ENCODE measurements at regions not wholly inside any gene's neighbourhood (a gene's known extent, or its start where the extent isn't known, plus 50 kb on each side); places are given as distances from the start of the nearest gene placed in this dataset.
"Not testable (repeated sequence)": the region's sequence is repeated elsewhere in the genome, so short reads cannot be mapped to it uniquely, and the experiment has no call there.

DNA sequence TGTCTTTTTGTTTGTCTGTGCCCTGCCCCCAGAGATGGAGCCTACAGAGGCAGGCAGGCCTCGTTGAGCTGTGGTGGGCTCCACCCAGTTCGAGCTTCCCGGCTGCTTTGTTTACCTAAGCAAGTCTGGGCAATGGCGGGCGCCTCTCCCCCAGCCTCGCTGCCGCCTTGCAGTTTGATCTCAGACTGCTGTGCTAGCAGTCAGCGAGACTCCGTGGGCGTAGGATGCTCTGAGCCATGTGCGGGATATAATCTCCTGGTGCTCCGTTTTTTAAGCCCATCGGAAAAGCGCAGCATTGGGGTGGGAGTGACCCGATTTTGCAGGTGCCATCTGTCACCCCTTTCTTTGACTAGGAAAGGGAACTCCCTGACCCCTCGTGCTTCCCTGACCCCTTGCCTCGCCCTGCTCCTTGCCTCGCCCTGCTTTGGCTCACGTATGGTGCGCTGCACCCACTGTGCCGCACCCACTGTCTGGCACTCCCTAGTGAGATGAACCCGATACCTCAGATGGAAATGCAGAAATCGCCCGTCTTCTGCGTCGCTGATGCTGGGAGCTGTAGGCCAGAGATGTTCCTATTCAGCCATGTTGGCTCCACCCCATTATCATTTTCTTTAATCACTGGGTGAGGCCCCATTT lies 269.0 kb upstream of the RBMS1 start:
- H3K27ac Mint-ChIP-seq; DNase-seq; ATAC-seq (replicated peaks); H3K36me3 Mint-ChIP-seq; H3K4me3 Mint-ChIP-seq; H3K4me1 Mint-ChIP-seq: not testable (repeated sequence)
- H3K9me3 Mint-ChIP-seq: peaks cover 4 to 16% of the 10 kb centered on the region in 2 donors
- peaks cover 14 to 16% of the 10 kb centered on the region in 2 donors for H3K27me3 Mint-ChIP-seq

DNA sequence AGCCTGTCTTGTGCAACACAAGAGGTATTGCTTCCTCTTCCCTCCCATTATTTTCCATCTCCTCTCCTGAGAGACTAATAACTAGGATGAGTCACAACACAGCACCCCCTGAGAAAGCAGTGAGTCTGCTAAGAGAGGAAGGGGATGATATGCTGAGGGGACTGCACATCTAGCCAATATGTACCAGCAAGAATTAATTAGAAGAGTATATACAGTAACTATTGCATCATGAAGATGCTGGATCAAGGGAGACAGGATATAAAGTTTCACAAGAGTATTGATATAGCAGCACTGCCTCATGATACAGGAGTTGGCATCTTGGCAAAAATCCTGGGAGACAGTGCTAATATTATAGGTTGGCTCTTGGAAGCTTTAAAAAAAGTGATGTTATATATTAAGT lies 289.9 kb upstream of the RBMS1 start:
- DNase-seq (no peak), ATAC-seq (replicated peaks) (no peak)
- Mint-ChIP-seq H3K27me3 (no peaks in the 10 kb centered on the region), H3K27ac (no peak overlapping the region), H3K4me1 (no peaks in the 10 kb centered on the region), H3K4me3 (no peak overlapping the region), H3K9me3 (peaks cover 7 to 21% of the 10 kb centered on the region in 2 donors), H3K36me3 (peaks cover 0 to 2% of the 10 kb centered on the region in 2 donors)

DNA sequence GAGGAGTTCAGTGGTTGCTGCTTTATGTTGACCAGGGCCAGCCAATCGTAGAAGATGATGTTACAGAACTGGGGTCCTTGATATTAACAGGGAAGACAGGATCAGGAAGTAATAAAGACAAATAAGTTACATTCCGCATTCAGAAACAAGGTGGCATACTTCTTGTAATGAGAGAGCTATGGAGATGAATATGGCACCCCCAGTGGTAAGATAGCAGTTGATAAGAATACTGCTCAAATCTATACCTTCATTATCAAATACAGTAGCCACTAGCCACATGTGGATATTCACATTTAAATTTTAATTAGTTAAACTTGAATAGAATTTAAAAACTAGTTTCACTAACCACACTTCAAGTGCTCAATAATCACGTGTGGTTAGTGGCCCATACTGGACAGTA lies 290.4 kb upstream of the RBMS1 start:
- no peaks in the 10 kb centered on the region for H3K36me3 Mint-ChIP-seq
- no peak overlapping the region for H3K27ac Mint-ChIP-seq
- no peaks in the 10 kb centered on the region for H3K27me3 Mint-ChIP-seq
- peaks cover 5 to 16% of the 10 kb centered on the region in 2 donors for H3K9me3 Mint-ChIP-seq
- DNase-seq (no peak), ATAC-seq (replicated peaks) (no peak)
- no peak overlapping the region for H3K4me3 Mint-ChIP-seq
- H3K4me1 Mint-ChIP-seq: no peaks in the 10 kb centered on the region

- no peaks in the 10 kb centered on the region for H3K36me3 Mint-ChIP-seq
Observed at GRCh38 chr2:160790738-160791137, 297.1 kb upstream of the RBMS1 start.

GRCh38 chr2:160791884-160792283 lies 298.3 kb upstream of the RBMS1 start:
- peaks cover 0 to 4% of the 10 kb centered on the region in 2 donors for H3K27me3 Mint-ChIP-seq
- peaks cover 0 to under 1% of the 10 kb centered on the region in 2 donors for H3K9me3 Mint-ChIP-seq
- H3K4me3 Mint-ChIP-seq: no peak overlapping the region
- DNase-seq: no peak
- no peaks in the 10 kb centered on the region for H3K4me1 Mint-ChIP-seq
- no peak overlapping the region for H3K27ac Mint-ChIP-seq
- no peaks in the 10 kb centered on the region for H3K36me3 Mint-ChIP-seq
- ATAC-seq (replicated peaks): no peak

More at GRCh38 chr2:160790738-160791137, 297.1 kb upstream of the RBMS1 start:
- ATAC-seq (replicated peaks): no peak
- Mint-ChIP-seq H3K27ac (no peak overlapping the region), H3K4me1 (no peaks in the 10 kb centered on the region), H3K9me3 (no peaks in the 10 kb centered on the region), H3K27me3 (peaks cover 0 to 4% of the 10 kb centered on the region in 2 donors), H3K4me3 (no peak overlapping the region)
- DNase-seq: no peak

DNA sequence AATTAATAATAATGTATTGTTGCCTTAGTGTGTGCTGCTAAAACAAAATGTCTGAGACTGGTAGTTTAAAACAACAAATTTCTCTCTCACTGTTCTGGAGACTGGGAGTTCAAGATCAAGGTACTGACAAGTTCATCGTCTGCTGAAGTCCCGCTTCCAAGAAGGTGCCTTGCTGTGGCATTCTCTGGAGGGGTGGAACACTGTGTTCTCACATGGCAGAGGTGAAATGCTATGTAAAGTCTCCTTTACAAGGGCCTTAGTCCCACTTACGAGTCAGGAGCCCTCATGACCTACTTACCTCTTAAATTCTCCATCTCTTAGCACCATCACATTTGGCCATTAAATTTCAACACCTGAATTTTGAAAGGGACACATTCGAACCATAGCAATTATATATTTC lies 299.2 kb upstream of the RBMS1 start:
- Mint-ChIP-seq H3K4me3 (no peak overlapping the region), H3K27me3 (peaks cover 0 to 4% of the 10 kb centered on the region in 2 donors), H3K9me3 (peaks cover 0 to 5% of the 10 kb centered on the region in 2 donors), H3K27ac (no peak overlapping the region), H3K36me3 (no peaks in the 10 kb centered on the region), H3K4me1 (no peaks in the 10 kb centered on the region)
- ATAC-seq (replicated peaks) (no peak), DNase-seq (no peak)

DNA sequence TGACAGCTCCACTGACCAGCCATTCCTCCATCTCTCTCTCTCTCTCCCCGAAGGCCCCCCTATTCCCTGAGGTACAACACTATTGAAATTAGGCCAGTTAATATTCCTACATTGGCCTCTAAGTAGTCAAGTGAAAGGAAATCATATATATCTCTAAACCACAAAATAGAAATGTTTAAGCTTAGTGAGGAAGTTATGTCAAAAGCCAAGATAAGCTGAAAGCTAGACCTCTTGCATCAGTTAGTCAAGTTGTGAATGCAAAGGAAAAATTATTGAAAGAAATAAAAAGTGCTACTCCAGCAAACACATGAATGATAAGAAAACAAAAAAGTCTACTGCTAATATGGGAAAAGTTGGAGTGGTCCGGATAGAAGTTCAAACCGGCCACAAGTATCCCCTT lies 301.3 kb upstream of the RBMS1 start:
- peaks cover 0 to 9% of the 10 kb centered on the region in 2 donors for H3K9me3 Mint-ChIP-seq
- ATAC-seq (replicated peaks) (no peak), DNase-seq (no peak)
- H3K27me3 Mint-ChIP-seq: peaks cover 0 to 4% of the 10 kb centered on the region in 2 donors
- H3K36me3 Mint-ChIP-seq: no peaks in the 10 kb centered on the region
- no peaks in the 10 kb centered on the region for H3K4me1 Mint-ChIP-seq
- no peak overlapping the region for H3K27ac Mint-ChIP-seq
- H3K4me3 Mint-ChIP-seq: no peak overlapping the region

- H3K4me1 Mint-ChIP-seq: no peaks in the 10 kb centered on the region
- H3K9me3 Mint-ChIP-seq: peaks cover 10 to 18% of the 10 kb centered on the region in 2 donors
- no peaks in the 10 kb centered on the region for H3K27me3 Mint-ChIP-seq
- DNase-seq (no peak), ATAC-seq (replicated peaks) (no peak)
- no peak overlapping the region for H3K27ac Mint-ChIP-seq
- H3K4me3 Mint-ChIP-seq: no peak overlapping the region
- H3K36me3 Mint-ChIP-seq: no peaks in the 10 kb centered on the region
Observed at GRCh38 chr2:160803881-160804280, 310.3 kb upstream of the RBMS1 start.

DNA sequence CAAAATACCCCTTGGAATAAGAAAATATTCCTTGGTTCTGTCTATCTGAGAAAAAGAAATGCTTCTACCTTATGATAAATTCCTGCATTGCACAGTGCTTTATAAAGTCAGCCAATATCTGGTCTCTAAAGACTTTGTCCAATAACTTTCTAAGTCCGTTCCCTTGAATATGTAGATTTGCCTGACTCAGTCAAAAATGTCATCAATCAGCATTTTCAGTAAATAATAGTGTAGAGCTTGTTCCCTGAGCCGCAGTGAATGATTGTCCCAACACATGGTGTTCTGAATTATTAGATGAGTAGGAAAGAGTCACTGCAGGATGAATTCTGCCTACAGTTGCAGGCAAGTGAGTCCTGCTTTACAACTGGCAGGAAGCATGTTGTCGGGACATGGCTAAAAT lies 316.8 kb upstream of the RBMS1 start:
- no peaks in the 10 kb centered on the region for H3K36me3 Mint-ChIP-seq
- H3K27ac Mint-ChIP-seq: no peak overlapping the region
- H3K4me1 Mint-ChIP-seq: no peaks in the 10 kb centered on the region
- no peaks in the 10 kb centered on the region for H3K27me3 Mint-ChIP-seq
- H3K4me3 Mint-ChIP-seq: no peak overlapping the region
- ATAC-seq (replicated peaks) (no peak), DNase-seq (no peak)
- peaks cover 8 to 14% of the 10 kb centered on the region in 2 donors for H3K9me3 Mint-ChIP-seq

DNA sequence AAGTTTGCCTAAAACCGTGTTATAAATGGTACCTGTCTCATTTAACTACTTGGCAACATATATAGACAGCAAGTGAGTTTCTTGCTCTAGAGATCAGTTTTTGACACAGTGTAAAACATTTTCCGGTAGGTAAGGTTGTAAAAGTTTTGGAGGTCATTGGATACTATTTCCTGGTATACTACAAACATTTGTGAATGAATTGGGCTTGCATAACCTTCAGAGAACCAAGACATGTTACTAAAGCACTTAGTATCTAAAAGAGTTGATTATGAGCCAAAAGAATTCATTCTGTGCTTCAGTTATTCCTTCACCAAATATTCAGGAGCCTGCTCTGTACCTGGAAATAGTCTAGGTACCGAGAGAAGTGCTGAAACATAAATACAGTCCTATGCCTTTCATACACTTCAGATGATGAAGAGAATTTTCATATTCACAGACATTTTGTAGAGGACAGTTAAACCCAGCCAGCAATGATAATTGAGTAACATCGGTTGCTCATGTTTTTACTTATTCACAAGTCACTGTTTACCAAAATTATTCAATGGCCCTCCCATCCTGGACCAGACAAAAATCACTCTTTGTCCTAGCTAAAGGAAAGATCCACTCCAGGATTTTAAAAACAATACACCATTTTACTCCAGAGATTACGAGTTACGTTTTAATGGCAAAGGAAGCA lies 319.4 kb upstream of the RBMS1 start:
- Mint-ChIP-seq H3K27ac (no peak overlapping the region), H3K9me3 (peaks cover 0 to 1% of the 10 kb centered on the region in 2 donors), H3K4me3 (no peak overlapping the region), H3K27me3 (no peaks in the 10 kb centered on the region), H3K4me1 (no peaks in the 10 kb centered on the region), H3K36me3 (no peaks in the 10 kb centered on the region)
- DNase-seq (no peak), ATAC-seq (replicated peaks) (no peak)

- Mint-ChIP-seq H3K4me3 (no peak overlapping the region), H3K36me3 (no peaks in the 10 kb centered on the region), H3K27ac (no peak overlapping the region), H3K9me3 (no peaks in the 10 kb centered on the region), H3K4me1 (no peaks in the 10 kb centered on the region), H3K27me3 (no peaks in the 10 kb centered on the region)
- DNase-seq (no peak), ATAC-seq (replicated peaks) (no peak)
Observed at GRCh38 chr2:160813506-160813858, 319.9 kb upstream of the RBMS1 start.

DNA sequence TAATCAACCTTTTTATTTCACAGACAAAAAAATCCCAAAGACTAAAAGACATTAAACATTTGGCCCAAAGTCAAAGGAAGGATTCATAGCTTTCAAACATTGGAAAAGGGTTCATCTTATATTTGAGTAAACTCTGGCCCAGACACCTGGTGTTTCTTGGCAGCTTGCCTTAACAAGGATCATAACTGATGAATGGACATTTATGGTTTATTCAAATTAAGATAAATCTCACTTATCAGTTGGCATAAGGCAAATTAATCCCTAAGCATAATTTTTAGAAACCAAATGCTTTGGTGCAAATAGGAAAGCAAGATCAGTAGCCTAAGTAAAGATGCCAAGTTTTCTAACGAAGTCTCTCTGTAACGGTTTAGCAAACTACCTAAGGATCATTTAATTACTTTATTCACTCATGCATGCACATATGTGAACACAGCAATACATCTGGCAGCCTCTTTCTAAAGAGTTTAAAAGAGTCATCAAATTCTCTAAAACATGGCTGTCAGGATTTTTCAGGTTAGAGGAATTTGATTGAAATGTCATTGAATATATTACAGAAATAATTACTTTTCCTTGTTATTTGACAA lies 323.4 kb upstream of the RBMS1 start:
- ATAC-seq (replicated peaks): no peak

DNA sequence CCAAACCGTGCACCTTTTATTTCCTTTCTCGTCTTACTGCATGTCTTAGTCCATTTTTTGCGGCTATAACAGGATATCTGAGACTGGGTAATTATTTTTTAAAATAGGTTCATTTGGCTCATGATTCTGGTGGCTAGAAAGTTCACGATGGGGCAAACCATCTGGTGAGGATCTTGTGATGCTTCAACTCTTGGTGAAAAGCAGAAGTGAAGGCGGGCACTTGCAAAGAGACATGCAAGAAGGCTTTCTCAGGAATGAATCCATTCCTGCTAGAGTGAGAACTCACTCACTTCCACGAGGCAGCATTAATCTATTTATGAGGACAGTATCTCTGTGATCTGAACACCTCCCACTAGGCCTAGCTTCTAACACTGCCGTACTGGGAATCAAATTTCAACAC lies 327.1 kb upstream of the RBMS1 start:
- Mint-ChIP-seq H3K9me3 (peaks cover 19 to 23% of the 10 kb centered on the region in 2 donors), H3K36me3 (peaks cover 3 to 5% of the 10 kb centered on the region in 2 donors), H3K27me3 (peaks cover 3 to 6% of the 10 kb centered on the region in 2 donors), H3K27ac (no peak overlapping the region), H3K4me1 (no peaks in the 10 kb centered on the region), H3K4me3 (no peak overlapping the region)
- no peak for ATAC-seq (replicated peaks)
- no peak for DNase-seq

More for the DNA sequence above, 323.4 kb upstream of the RBMS1 start:
- no peak for DNase-seq
- H3K4me3 Mint-ChIP-seq: no peak overlapping the region
- no peaks in the 10 kb centered on the region for H3K27me3 Mint-ChIP-seq
- H3K27ac Mint-ChIP-seq: no peak overlapping the region
- peaks cover 0 to 2% of the 10 kb centered on the region in 2 donors for H3K9me3 Mint-ChIP-seq
- H3K36me3 Mint-ChIP-seq: no peaks in the 10 kb centered on the region
- no peaks in the 10 kb centered on the region for H3K4me1 Mint-ChIP-seq

GRCh38 chr2:160822006-160822405 lies 328.4 kb upstream of the RBMS1 start:
- Mint-ChIP-seq H3K27ac (no peak overlapping the region), H3K4me1 (no peaks in the 10 kb centered on the region), H3K27me3 (peaks cover 3 to 6% of the 10 kb centered on the region in 2 donors), H3K9me3 (peaks cover 23 to 32% of the 10 kb centered on the region in 2 donors), H3K36me3 (peaks cover 3 to 5% of the 10 kb centered on the region in 2 donors), H3K4me3 (no peak overlapping the region)
- DNase-seq (no peak), ATAC-seq (replicated peaks) (no peak)

DNA sequence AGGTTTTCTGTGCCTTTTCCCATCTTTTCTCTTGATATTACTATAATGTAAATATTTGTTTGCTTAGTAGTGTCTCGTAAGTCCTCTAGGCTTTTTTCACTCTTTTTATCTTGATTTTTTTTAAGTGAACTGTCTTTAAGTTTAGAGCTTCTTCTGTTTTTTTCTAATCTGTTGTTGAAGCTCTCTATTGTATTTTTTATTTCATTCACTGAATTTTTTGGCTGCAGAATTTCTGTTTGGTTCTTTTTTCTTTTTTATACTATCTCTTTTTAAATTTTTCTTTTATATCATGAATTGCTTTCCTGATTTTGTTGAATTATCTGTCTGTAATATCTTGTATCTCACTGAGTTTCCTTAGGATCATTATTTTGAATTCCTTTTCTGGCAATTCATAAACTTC lies 331.8 kb upstream of the RBMS1 start:
- ATAC-seq (replicated peaks) (no peak), DNase-seq (no peak)
- Mint-ChIP-seq H3K27ac (peak overlapping the region; percentile 5), H3K36me3 (peaks cover 3 to 5% of the 10 kb centered on the region in 2 donors), H3K4me1 (no peaks in the 10 kb centered on the region), H3K4me3 (no peak overlapping the region), H3K9me3 (peaks cover 23 to 32% of the 10 kb centered on the region in 2 donors), H3K27me3 (peaks cover 3 to 6% of the 10 kb centered on the region in 2 donors)
